GM12878 (cell line): ENCODE measurements at regions not wholly inside any gene's neighbourhood (a gene's known extent, or its start where the extent isn't known, plus 50 kb on each side); places are given as distances from the start of the nearest gene placed in this dataset.

Experiments
- ATAC-seq: fragments of 200-7000 bp; cut with Tn5 transposase; 3 replicates; pipeline ENCODE4 v1.9.1; 2020; ENCODE audit warnings: mild to moderate bottlenecking, moderate library complexity
- BruUV-seq: library from RNA; stranded (reverse); fragments of 400-500 nt; replicated peaks from 2 replicates; lab custom pipeline; 2021; lab: Mats Ljungman, UMichigan
- CTCF ChIA-PET: fragments of 300-600 bp; sonication (Branson Sonifier 250); formaldehyde crosslinking; extraction: SDS; loops from one replicate; lab custom pipeline; 2021; ENCODE audit warnings: inconsistent platforms; lab: Yijun Ruan, JAX
- POLR2A ChIA-PET: fragments of 350-600 bp; formaldehyde crosslinking; extraction: SDS; loops from one replicate; lab custom pipeline; 2021; ENCODE audit warnings: inconsistent platforms; lab: Charles Lee
- RAD21 ChIA-PET: fragments of 300-600 bp; sonication (Branson Sonifier 250); formaldehyde crosslinking; loops from one replicate; lab custom pipeline; 2023; ENCODE audit warnings: antibody characterized with exemption; ENCODE audit not compliant: unreplicated experiment; lab: Charles Lee
- SMC1A ChIA-PET: fragments of 300-600 bp; sonication (Branson Sonifier 250); formaldehyde crosslinking; loops from one replicate; lab custom pipeline; 2023; ENCODE audit not compliant: unreplicated experiment, uncharacterized antibody; lab: Charles Lee
- DNase-seq: peaks from one replicate; pipeline ENCODE4 v3.0.0-alpha.2; 2011; ENCODE audit warnings: low read depth, low spot score
- FAIRE-seq: peaks from 3 replicates; lab custom pipeline; 2011; peaks lifted over from hg19 to GRCh38; lab: Jason Lieb, UNC
- H2AFZ ChIP-seq: 2 replicates; pipeline ENCODE4 v1.6.0; 2011; ENCODE audit warnings: low read depth, low read length, control low read depth; ENCODE audit not compliant: control insufficient read depth
- H3K27ac ChIP-seq: 2 replicates; pipeline ENCODE4 v1.5.1; 2011; ENCODE audit warnings: control low read depth; ENCODE audit not compliant: control insufficient read depth, insufficient read depth
- H3K27me3 ChIP-seq, 2 experiments: replicated peaks in 1 of 2; 2 replicates each; pipeline versions ENCODE4 v1.6.0 to v1.6.1; 2011; ENCODE audit warnings: low read length in 1 of 2; ENCODE audit not compliant: control insufficient read depth in 2 of 2, insufficient read depth in 2 of 2
- H3K36me3 ChIP-seq, 2 experiments: 2 replicates each; pipeline ENCODE4 v1.5.1; 2011; ENCODE audit warnings: low read length in 1 of 2; ENCODE audit not compliant: control insufficient read depth in 2 of 2, insufficient read depth in 2 of 2
- H3K4me1 ChIP-seq: 2 replicates; pipeline ENCODE4 v1.6.1; 2011; ENCODE audit warnings: mild to moderate bottlenecking, low read length, moderate library complexity, mixed read lengths; ENCODE audit not compliant: control insufficient read depth, insufficient read depth
- H3K4me2 ChIP-seq: 2 replicates; pipeline ENCODE4 v1.6.0; 2011; ENCODE audit warnings: control low read depth; ENCODE audit not compliant: control insufficient read depth, insufficient read depth
- H3K4me3 ChIP-seq: fragments of 200-600 bp; sonication (generic); 2 replicates; pipeline ENCODE4 v1.5.1; 2016
- H3K79me2 ChIP-seq: 2 replicates; pipeline ENCODE4 v1.6.0; 2011; ENCODE audit warnings: low read length; ENCODE audit not compliant: control insufficient read depth, insufficient read depth
- H3K9ac ChIP-seq: 2 replicates; pipeline ENCODE4 v1.8.0; 2011; ENCODE audit warnings: low read length, control low read depth, mixed read lengths; ENCODE audit not compliant: control insufficient read depth, insufficient read depth
- H3K9me3 ChIP-seq: replicated peaks from 3 replicates; pipeline ENCODE4 v1.5.1; 2011; ENCODE audit warnings: mild to moderate bottlenecking, low read length; ENCODE audit not compliant: control insufficient read depth, insufficient read depth
- H4K20me1 ChIP-seq: 2 replicates; pipeline ENCODE4 v1.6.0; 2011; ENCODE audit not compliant: control insufficient read depth, insufficient read depth
- BRCA1 ChIP-seq: IDR thresholded peaks from 2 replicates; pipeline ENCODE4 v1.6.1; 2011; ENCODE audit warnings: low read depth, low read length, improper control_type of control experiment
- CBX3 ChIP-seq: fragments of 200-600 bp; sonication (generic); IDR thresholded peaks from 2 replicates; pipeline ENCODE4 v1.6.1; 2016; ENCODE audit warnings: low read depth, borderline replicate concordance
- KDM1A ChIP-seq: fragments of 200-600 bp; sonication (generic); IDR thresholded peaks from 2 replicates; pipeline ENCODE4 v1.6.1; 2016; ENCODE audit warnings: borderline replicate concordance
- POLR2A ChIP-seq: IDR thresholded peaks from 2 replicates; pipeline ENCODE4 v1.6.1; 2011; ENCODE audit warnings: low read depth, mild to moderate bottlenecking, low read length
- SMARCA5 ChIP-seq: fragments of 450-650 bp; IDR thresholded peaks from 2 replicates; pipeline ENCODE4 v1.6.1; 2017; ENCODE audit warnings: mild to moderate bottlenecking
- YBX1 ChIP-seq: fragments of 450-650 bp; IDR thresholded peaks from 2 replicates; pipeline ENCODE4 v1.6.1; 2016; ENCODE audit warnings: antibody characterized with exemption
- ZNF217 ChIP-seq: fragments of 450-650 bp; IDR thresholded peaks from 2 replicates; pipeline ENCODE4 v1.6.1; 2017; ENCODE audit warnings: antibody characterized with exemption, mild to moderate bottlenecking
- WGBS: methylation state at CpG from one replicate; pipeline ENCODE4 v1.1.6; 2016; ENCODE audit warnings: low lambda C conversion rate; ENCODE audit not compliant: insufficient replicate concordance, insufficient coverage; ENCODE audit errors: missing lambda C conversion rate; 5-methylcytosine and 5-hydroxymethylcytosine counted together
- in situ Hi-C: fragments of 300-500 bp; cut with MboI; formaldehyde crosslinking; loops from 9 replicates; pipeline ENCODE4 v1.14.3; 2018; ENCODE audit warnings: mixed read lengths
- intact Hi-C: fragments of 100-400 bp; cut with micrococcal nuclease; formaldehyde crosslinking; loops from one replicate; pipeline ENCODE4 v1.14.2; 2022; ENCODE audit not compliant: unreplicated experiment
- TF ChIP-seq, protein P1 (sequence below): IDR thresholded peaks from 2 replicates; pipeline ENCODE4 v1.6.1; 2011; ENCODE audit warnings: borderline replicate concordance, low read depth, mild to moderate bottlenecking, moderate library complexity, mixed read lengths, low read length; ENCODE audit not compliant: insufficient read depth; ENCODE audit errors: extremely low read length
- TF ChIP-seq, protein P2 (sequence below): fragments of 450-650 bp; formaldehyde crosslinking; IDR thresholded peaks from 2 replicates; pipeline ENCODE4 v1.5.0; 2022; ENCODE audit warnings: mild to moderate bottlenecking, missing genetic modification characterization

DNA sequence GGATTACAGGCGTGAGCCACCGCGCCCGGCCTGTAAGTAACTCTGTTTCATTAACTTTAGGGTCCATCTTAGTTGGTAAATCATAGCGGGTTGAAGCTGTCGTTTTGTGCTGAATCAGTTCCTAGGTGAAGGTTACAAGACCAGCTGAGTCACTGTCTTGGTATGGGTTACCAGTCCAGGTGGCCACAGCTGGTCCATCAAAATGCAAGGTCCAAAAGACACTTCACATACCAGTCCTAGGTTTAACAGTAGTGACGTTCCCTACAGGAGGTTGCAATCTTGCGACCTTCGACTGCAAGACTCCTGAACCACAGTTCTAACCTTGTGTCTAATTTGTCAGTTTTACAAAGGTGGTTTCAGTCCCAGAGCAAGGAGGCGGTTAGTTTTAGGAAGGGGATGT is 160.1 kb upstream of the ATP10A start (continued):
- TF ChIP-seq, protein P1, sequence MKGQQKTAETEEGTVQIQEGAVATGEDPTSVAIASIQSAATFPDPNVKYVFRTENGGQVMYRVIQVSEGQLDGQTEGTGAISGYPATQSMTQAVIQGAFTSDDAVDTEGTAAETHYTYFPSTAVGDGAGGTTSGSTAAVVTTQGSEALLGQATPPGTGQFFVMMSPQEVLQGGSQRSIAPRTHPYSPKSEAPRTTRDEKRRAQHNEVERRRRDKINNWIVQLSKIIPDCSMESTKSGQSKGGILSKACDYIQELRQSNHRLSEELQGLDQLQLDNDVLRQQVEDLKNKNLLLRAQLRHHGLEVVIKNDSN: no peak
- no peak for TF ChIP-seq KDM1A
- TF ChIP-seq, protein P2, sequence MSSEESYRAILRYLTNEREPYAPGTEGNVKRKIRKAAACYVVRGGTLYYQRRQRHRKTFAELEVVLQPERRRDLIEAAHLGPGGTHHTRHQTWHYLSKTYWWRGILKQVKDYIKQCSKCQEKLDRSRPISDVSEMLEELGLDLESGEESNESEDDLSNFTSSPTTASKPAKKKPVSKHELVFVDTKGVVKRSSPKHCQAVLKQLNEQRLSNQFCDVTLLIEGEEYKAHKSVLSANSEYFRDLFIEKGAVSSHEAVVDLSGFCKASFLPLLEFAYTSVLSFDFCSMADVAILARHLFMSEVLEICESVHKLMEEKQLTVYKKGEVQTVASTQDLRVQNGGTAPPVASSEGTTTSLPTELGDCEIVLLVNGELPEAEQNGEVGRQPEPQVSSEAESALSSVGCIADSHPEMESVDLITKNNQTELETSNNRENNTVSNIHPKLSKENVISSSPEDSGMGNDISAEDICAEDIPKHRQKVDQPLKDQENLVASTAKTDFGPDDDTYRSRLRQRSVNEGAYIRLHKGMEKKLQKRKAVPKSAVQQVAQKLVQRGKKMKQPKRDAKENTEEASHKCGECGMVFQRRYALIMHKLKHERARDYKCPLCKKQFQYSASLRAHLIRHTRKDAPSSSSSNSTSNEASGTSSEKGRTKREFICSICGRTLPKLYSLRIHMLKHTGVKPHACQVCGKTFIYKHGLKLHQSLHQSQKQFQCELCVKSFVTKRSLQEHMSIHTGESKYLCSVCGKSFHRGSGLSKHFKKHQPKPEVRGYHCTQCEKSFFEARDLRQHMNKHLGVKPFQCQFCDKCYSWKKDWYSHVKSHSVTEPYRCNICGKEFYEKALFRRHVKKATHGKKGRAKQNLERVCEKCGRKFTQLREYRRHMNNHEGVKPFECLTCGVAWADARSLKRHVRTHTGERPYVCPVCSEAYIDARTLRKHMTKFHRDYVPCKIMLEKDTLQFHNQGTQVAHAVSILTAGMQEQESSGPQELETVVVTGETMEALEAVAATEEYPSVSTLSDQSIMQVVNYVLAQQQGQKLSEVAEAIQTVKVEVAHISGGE (CRISPR knock-in tag): no peak
- TF ChIP-seq, all 136 proteins: peak for 0

DNA sequence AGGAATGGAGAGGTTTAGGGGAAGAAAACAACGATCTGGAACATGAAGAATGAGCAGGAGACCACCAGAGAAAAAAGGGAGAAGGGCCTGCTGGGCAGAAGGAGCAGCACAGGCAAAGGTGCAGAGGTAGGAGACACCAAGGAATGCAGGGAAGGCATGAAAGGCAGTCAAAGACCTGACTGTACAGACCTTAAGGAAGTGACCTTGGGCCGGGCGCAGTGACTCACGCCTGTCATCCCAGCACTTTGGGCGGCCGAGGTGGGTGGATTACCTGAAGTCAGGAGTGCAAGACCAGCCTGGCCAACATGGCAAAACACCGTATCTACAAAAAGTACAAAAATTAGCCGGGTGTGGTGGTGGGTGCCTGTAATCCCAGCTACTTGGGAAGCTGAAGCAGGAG is 157.7 kb upstream of the ATP10A start:
- 43% methylated on average over 8 of the region's 8 CpGs for WGBS
- FAIRE-seq (no peak), ATAC-seq (no peak), DNase-seq (no peak)
- TF ChIP-seq CBX3 (no peak), BRCA1 (no peak), POLR2A (no peak), YBX1 (no peak), ZNF217 (no peak), SMARCA5 (no peak)
- intact Hi-C loops (no loop called here), in situ Hi-C loops (no loop called here)
- Histone ChIP-seq H3K79me2 (no peaks in the 10 kb centered on the region), H3K4me1 (no peaks in the 10 kb centered on the region), H3K36me3 (no peaks in the 10 kb centered on the region), H3K9me3 (no peaks in the 10 kb centered on the region; the same call in 2 of the 3 replicates), H3K27ac (no peak overlapping the region), H2AFZ (no peak overlapping the region), H3K9ac (no peak overlapping the region), H3K27me3 (no peaks in the 10 kb centered on the region), H3K4me2 (no peak overlapping the region), H4K20me1 (no peaks in the 10 kb centered on the region), H3K4me3 (no peak overlapping the region)
- ChIA-PET RAD21 (no interaction called here), POLR2A (no interaction called here), SMC1A (no interaction called here), CTCF (no interaction called here)
- BruUV-seq: no TSS peak
